KMS-11 (cell line): ENCODE measurements at regions not wholly inside any gene's neighbourhood (a gene's known extent, or its start where the extent isn't known, plus 50 kb on each side); places are given as distances from the start of the nearest gene placed in this dataset.

Source experiments
- H2AFZ ChIP-seq: fragments of 200-600 bp; sonication (generic); 2 replicates; pipeline ENCODE4 v1.6.1; 2016; ENCODE audit warnings: antibody characterized with exemption, mixed run types, low read depth
- H3K27ac ChIP-seq: fragments of 200-600 bp; sonication (generic); 2 replicates; pipeline ENCODE4 v1.6.1; 2016; ENCODE audit warnings: mild to moderate bottlenecking, mixed run types
- H3K27me3 ChIP-seq: fragments of 200-600 bp; sonication (generic); 2 replicates; pipeline ENCODE4 v1.6.1; 2017; ENCODE audit warnings: mild to moderate bottlenecking, low read depth, mixed run types, moderate library complexity; ENCODE audit not compliant: insufficient read depth
- H3K36me3 ChIP-seq: fragments of 200-600 bp; sonication (generic); 2 replicates; pipeline ENCODE4 v1.6.1; 2017; ENCODE audit warnings: mild to moderate bottlenecking, mixed run types; ENCODE audit not compliant: insufficient read depth
- H3K4me1 ChIP-seq: fragments of 200-600 bp; sonication (generic); 2 replicates; pipeline ENCODE4 v1.6.1; 2016; ENCODE audit warnings: mild to moderate bottlenecking, low read depth, mixed run types; ENCODE audit not compliant: poor library complexity, severe bottlenecking
- H3K4me2 ChIP-seq: fragments of 200-600 bp; sonication (generic); 2 replicates; pipeline ENCODE4 v1.7.0; 2016; ENCODE audit warnings: mild to moderate bottlenecking, mixed run types
- H3K4me3 ChIP-seq: fragments of 200-600 bp; sonication (generic); IDR thresholded peaks from 2 replicates; pipeline ENCODE4 v1.6.1; 2017; ENCODE audit warnings: low read depth, low read length, mixed read lengths; ENCODE audit not compliant: insufficient read depth
- H3K79me2 ChIP-seq: fragments of 200-600 bp; sonication (generic); 2 replicates; pipeline ENCODE4 v1.6.1; 2016; ENCODE audit warnings: low read depth, mixed run types; ENCODE audit not compliant: insufficient read depth
- H3K9ac ChIP-seq: fragments of 200-600 bp; sonication (generic); 2 replicates; pipeline ENCODE4 v1.6.1; 2016; ENCODE audit warnings: mild to moderate bottlenecking, mixed run types
- H4K20me1 ChIP-seq: fragments of 200-600 bp; sonication (generic); 2 replicates; pipeline ENCODE4 v1.6.1; 2016; ENCODE audit warnings: mild to moderate bottlenecking, mixed run types; ENCODE audit not compliant: insufficient read depth
- TF ChIP-seq, protein P1 (sequence below): fragments of 200-600 bp; sonication (generic); conservative IDR thresholded peaks from 2 replicates; pipeline ENCODE4 v1.6.1; 2017; ENCODE audit warnings: low read depth, mild to moderate bottlenecking, antibody characterized with exemption, low read length, moderate library complexity, mixed read lengths

DNA sequence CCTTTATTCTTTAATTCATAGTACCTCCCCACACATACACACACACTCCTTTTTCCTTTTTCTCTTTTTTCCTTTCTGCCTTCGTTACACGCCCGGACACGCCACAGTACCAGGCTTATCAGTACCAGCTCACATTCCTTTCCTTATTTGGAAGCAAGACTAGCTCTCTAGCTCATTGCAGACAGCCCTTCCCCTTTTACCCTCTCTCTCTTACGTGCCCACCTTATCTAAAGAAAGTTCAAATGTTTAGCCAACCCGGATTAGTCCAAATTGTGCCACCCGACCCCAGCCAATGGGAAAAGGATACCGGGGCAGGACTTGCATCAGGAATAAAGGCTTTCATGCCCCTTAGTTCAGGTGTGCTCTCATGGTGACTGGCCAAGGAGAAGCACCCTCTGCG, 194.7 kb upstream of the VCX3A start:
- no peak overlapping the region for H3K4me3 ChIP-seq
- H3K27ac ChIP-seq = no peak overlapping the region
- H3K79me2 ChIP-seq = no peaks in the 10 kb centered on the region
- H3K36me3 ChIP-seq = no peaks in the 10 kb centered on the region
- no peaks in the 10 kb centered on the region for H3K27me3 ChIP-seq
- no peaks in the 10 kb centered on the region for H4K20me1 ChIP-seq
- no peak overlapping the region for H2AFZ ChIP-seq
- no peak overlapping the region for H3K4me2 ChIP-seq
- H3K9ac ChIP-seq = no peak overlapping the region
- TF ChIP-seq, protein P1, sequence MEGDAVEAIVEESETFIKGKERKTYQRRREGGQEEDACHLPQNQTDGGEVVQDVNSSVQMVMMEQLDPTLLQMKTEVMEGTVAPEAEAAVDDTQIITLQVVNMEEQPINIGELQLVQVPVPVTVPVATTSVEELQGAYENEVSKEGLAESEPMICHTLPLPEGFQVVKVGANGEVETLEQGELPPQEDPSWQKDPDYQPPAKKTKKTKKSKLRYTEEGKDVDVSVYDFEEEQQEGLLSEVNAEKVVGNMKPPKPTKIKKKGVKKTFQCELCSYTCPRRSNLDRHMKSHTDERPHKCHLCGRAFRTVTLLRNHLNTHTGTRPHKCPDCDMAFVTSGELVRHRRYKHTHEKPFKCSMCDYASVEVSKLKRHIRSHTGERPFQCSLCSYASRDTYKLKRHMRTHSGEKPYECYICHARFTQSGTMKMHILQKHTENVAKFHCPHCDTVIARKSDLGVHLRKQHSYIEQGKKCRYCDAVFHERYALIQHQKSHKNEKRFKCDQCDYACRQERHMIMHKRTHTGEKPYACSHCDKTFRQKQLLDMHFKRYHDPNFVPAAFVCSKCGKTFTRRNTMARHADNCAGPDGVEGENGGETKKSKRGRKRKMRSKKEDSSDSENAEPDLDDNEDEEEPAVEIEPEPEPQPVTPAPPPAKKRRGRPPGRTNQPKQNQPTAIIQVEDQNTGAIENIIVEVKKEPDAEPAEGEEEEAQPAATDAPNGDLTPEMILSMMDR = no peak
- no peaks in the 10 kb centered on the region for H3K4me1 ChIP-seq

- Histone ChIP-seq H4K20me1 (no peaks in the 10 kb centered on the region), H3K4me1 (peaks cover 4% of the 10 kb centered on the region), H3K9ac (no peak overlapping the region), H2AFZ (no peak overlapping the region), H3K27me3 (no peaks in the 10 kb centered on the region), H3K27ac (peak overlapping the region; percentile 40; the same call in 1 of the 2 replicates), H3K4me3 (no peak overlapping the region), H3K36me3 (no peaks in the 10 kb centered on the region), H3K79me2 (no peaks in the 10 kb centered on the region), H3K4me2 (no peak overlapping the region)
- TF ChIP-seq, protein P1 = no peak
Measured at GRCh38 chrX:6718766-6719165, 183.8 kb upstream of the VCX3A start.

- no peak overlapping the region for H3K4me3 ChIP-seq
- no peak overlapping the region for H3K27ac ChIP-seq
- H3K4me1 ChIP-seq = no peaks in the 10 kb centered on the region
- H3K9ac ChIP-seq = no peak overlapping the region
- no peak overlapping the region for H3K4me2 ChIP-seq
- TF ChIP-seq, protein P1 = no peak
- no peaks in the 10 kb centered on the region for H3K36me3 ChIP-seq
- H3K79me2 ChIP-seq = no peaks in the 10 kb centered on the region
- H4K20me1 ChIP-seq = no peaks in the 10 kb centered on the region
- H2AFZ ChIP-seq = no peak overlapping the region
- H3K27me3 ChIP-seq = no peaks in the 10 kb centered on the region
Measured at GRCh38 chrX:6708676-6709380, 173.9 kb upstream of the VCX3A start.

DNA sequence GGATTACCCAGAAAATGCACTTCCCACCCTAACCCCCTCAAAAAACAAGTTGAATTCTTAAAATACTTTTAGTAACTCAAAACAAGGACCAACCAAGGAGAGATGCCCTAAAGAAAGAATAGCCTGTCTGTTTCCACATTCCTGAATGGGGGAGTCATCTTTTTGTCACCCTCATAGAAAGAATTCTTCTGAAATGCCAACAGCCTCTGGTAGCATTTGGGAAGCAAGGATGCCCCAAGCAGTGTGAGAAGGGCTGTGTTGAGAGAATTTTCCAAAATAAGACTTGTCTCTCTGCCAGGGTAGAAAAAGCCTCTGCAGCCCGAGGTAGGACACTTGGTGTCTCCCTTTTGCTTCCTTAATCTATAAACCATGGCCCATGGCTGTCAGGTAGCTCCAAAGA, 173.1 kb upstream of the VCX3A start:
- Histone ChIP-seq H3K79me2 (no peaks in the 10 kb centered on the region), H3K27me3 (no peaks in the 10 kb centered on the region), H3K36me3 (no peaks in the 10 kb centered on the region), H3K27ac (no peak overlapping the region), H3K9ac (no peak overlapping the region), H3K4me3 (no peak overlapping the region), H2AFZ (no peak overlapping the region), H3K4me2 (no peak overlapping the region), H3K4me1 (no peaks in the 10 kb centered on the region), H4K20me1 (no peaks in the 10 kb centered on the region)
- TF ChIP-seq, protein P1 = no peak
